GM12875 (cell line): ENCODE measurements at regions not wholly inside any gene's neighbourhood (a gene's known extent, or its start where the extent isn't known, plus 50 kb on each side); places are given as distances from the start of the nearest gene placed in this dataset.

Source experiments
- H3K4me3 ChIP-seq: one replicate; pipeline ENCODE4 v1.5.1; 2011; ENCODE audit warnings: low read depth, low read length, control low read depth
- CTCF ChIP-seq: IDR thresholded peaks from 2 replicates; pipeline ENCODE4 v1.5.1; 2011; ENCODE audit warnings: low read depth, mild to moderate bottlenecking, control low read depth, inconsistent platforms, low read length, moderate library complexity, borderline replicate concordance; ENCODE audit not compliant: insufficient read depth

- H3K4me3 ChIP-seq: no peak overlapping the region
- no peak for TF ChIP-seq CTCF
These were observed 235.1 kb upstream of the ADARB2 start for GRCh38 chr10:1972406-1972805.

- TF ChIP-seq CTCF: no peak
- no peak overlapping the region for H3K4me3 ChIP-seq
These were observed 231.1 kb upstream of the ADARB2 start for GRCh38 chr10:1968257-1969033.

- TF ChIP-seq CTCF: no peak
These were observed 229.5 kb upstream of the ADARB2 start for GRCh38 chr10:1966712-1967376.

GRCh38 chr10:1964476-1964875, 227.2 kb upstream of the ADARB2 start:
- H3K4me3 ChIP-seq: no peak overlapping the region
- no peak for TF ChIP-seq CTCF

More at GRCh38 chr10:1966712-1967376, 229.5 kb upstream of the ADARB2 start:
- H3K4me3 ChIP-seq: no peak overlapping the region

GRCh38 chr10:1963341-1963740, 226.0 kb upstream of the ADARB2 start:
- no peak for TF ChIP-seq CTCF

GRCh38 chr10:1961989-1962388, 224.7 kb upstream of the ADARB2 start:
- no peak for TF ChIP-seq CTCF
- H3K4me3 ChIP-seq: no peak overlapping the region

More at GRCh38 chr10:1963341-1963740, 226.0 kb upstream of the ADARB2 start:
- no peak overlapping the region for H3K4me3 ChIP-seq

- TF ChIP-seq CTCF: no peak
- H3K4me3 ChIP-seq: no peak overlapping the region
These were observed 223.7 kb upstream of the ADARB2 start for GRCh38 chr10:1960982-1961381.
